GM18505 (cell line): ENCODE measurements at regions not wholly inside any gene's neighbourhood (a gene's known extent, or its start where the extent isn't known, plus 50 kb on each side); places are given as distances from the start of the nearest gene placed in this dataset.
A peak's percentile ranks its signal among the peaks of the same experiment; 100 is the strongest.

ENCODE experiments used
- ATAC-seq: cut with Tn5 transposase; IDR thresholded peaks from one replicate; pipeline ENCODE4 v1.9.1; 2021; ENCODE audit not compliant: unreplicated experiment
- POLR2A ChIP-seq: IDR thresholded peaks from 4 replicates; pipeline ENCODE4 v1.6.1; 2011; ENCODE audit warnings: borderline replicate concordance; ENCODE audit not compliant: insufficient read depth, insufficient read length; ENCODE audit errors: extremely low read depth

DNA sequence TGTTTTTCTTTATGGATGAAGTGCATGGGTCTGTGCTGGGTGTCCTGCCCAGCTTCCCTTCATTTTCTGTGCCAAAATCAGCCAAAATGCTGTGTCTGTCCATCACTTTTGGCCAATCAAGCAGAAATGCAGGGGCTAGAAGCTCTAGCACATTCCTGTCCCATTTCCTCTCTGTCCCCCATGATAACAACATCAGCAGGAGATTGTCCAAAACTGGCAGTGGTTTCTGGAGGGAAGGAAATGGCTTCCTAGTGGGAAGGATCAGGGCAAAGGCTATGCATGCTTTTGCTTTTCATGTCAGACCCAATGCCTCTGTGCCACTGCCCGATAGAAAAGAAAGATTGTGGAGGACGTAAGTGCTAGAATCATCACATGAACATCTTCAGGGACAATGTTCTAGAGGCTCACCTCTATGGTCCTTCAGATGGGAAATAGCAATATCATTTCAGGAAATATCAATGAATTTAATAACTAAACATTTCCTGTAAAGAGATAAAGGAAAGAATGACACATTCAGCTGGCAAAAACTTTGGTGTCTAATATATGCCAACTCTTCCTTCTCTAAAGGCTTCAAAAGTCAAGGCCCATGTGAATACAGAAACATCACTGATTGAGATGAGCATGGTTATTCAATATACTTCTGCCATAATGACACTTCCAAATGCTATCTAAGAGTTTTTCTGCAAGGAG is 107.5 kb downstream of the SETD4 start:
- no peak for ATAC-seq

DNA sequence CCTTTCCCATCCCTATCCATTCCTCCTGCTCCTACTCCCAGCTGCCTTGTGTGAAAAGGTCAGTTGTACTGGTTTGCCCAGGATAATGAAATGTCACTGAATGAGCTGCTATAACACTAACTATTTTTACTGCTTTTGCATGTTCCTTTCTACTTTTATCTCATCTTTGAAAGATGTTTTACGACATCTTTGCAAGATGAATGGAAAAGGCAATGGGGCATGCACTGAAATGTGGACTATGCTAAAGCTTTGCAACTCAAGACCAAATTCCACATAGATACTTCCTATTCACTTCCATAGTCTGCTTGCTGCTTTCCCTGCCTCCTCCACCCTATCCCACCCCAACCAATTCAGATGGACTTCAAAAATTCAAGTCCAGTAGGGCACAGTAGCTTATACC is 111.3 kb downstream of the SETD4 start:
- no peak for ATAC-seq
- no peak for TF ChIP-seq POLR2A

More for the DNA sequence above, 107.5 kb downstream of the SETD4 start:
- TF ChIP-seq POLR2A: no peak

DNA sequence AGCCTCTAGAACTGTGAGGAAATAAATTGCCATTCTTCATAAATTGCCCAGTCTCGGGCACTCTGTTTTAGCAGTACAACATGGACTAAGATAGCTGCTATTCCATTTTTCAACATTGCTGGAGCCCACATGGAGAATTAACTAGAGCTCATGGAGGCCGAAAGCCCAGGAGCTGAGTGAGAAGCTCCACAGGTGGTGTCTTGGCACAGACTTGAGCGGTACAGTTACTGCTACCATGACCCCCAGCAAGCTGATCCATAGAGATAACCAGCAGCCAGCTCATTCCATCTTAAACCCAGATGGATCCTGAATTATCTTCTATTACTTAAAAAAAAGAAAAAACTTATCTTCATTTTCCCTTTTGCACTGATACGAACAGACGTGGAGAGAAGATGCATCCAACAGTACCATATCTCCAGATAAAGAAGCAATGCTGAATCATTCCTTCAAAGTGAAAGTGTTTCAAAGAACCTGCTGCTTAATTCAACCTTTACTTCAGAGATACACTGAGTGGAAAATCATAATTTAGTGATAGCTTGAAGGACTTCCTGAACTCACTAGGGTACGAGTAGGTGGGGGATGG is 115.1 kb downstream of the SETD4 start:
- no peak for ATAC-seq

DNA sequence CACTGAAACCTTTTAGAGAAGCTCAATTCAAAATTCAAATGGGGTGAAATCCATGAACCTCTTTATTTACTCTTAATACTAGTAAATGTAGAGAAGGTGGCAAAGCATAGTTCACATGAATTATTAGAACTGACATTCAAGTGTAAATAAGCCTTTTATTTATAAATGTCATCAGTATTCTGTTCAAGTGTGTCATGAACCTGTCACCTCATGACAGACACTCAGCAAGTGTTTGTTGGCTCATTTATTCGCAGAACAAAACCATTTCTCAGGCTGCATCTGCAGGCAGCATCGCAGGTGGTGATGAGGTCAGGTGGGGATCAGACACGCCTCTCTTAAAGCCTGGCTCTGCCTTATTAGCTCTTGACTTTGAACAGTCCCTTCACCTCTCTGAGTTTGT is 116.6 kb downstream of the SETD4 start:
- no peak for TF ChIP-seq POLR2A
- ATAC-seq: no peak

More for the DNA sequence above, 115.1 kb downstream of the SETD4 start:
- no peak for TF ChIP-seq POLR2A

DNA sequence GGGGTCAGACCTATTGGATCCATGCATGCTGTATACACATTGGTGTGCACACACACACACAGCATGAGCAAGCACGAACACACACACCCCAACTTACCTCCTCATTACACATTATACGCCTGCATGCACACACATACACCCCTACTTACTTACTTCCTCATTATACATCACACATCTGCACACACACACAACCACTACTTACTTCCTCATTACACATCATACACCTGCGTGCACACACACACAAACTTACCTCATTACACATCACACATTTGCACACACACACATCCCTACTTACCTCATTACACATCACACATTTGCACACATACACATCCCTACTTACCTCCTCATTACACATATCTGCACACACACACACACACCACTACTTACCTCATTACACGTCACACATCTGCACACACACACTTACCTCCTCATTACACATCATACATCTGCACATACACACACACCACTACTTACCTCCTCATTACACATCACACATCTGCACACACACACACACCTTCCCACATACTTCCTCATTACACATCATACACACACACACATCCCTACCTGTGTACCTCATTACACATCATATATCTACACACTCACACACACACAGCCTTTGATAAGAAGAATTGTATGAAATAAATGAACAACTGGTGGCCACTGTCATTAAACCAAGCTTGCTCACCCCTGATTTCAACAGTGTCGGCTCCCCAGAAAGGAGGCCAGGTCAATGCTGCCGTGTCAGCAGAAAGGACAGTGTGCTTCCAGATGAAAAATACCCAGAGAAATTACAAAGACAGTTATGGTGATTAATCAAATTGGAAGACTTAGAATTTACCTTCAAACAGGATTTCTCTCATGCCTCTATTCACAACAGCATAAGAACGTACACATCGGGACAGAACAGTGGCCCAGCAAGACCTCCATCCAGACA is 117.8 kb downstream of the SETD4 start:
- no peak for ATAC-seq
- no peak for TF ChIP-seq POLR2A

DNA sequence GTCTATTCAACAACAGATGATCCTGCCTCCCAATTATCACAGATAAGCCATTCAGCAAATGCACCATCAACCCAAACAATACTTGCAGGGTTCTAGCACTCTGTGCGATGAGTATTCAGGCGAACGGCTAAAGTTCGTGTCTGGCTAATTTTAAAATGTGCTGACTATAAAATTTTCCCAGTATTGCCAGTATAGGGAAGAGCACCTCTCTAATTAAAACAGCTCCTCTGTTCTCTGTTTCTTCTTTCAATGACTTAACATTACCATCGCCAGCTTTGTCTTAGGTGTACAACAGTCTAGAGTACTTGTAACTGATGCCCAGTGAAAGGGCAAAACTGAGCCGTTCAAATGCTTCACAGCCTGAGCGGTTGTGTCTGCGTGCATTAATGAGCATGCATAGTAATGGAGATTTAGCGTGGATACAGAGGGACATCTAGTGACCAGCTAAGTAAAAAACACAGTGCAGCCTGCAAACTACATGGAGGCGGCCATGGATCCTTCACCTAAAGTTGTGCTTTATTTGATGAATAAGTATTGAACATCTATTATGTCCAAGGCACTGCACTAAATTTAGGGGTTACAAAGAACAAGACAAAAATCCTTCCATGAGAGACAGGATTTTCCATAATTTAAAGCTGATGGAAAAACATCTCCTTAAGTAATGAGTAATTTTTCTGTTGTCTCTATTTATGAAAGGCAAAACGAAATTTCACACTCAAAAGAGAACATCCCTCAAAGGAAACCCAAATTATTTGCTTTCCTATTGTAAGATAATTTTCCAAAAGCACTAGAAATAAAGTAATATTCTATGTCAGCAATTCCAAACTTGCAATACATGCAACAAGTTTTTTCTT is 120.0 kb downstream of the SETD4 start:
- ATAC-seq: no peak
- no peak for TF ChIP-seq POLR2A

DNA sequence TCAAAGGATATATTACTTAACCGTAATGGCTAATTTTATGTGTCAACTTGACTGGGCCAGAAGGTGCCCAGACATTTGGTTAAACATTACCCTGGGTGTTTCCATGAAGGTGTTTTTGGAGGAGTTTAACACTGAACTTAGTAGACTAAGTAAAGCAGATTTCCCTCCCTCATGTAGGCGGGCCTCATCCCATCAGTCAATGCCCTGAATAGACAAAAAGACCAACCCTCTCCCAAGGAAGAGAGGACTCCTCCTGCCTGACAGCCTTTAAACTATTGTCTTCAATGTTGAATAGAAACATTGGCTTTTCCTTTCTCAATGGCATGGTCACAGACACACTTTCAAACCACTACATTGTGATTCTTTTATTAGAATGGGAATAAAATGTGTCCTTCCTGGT is 121.9 kb downstream of the SETD4 start:
- no peak for ATAC-seq
- no peak for TF ChIP-seq POLR2A

DNA sequence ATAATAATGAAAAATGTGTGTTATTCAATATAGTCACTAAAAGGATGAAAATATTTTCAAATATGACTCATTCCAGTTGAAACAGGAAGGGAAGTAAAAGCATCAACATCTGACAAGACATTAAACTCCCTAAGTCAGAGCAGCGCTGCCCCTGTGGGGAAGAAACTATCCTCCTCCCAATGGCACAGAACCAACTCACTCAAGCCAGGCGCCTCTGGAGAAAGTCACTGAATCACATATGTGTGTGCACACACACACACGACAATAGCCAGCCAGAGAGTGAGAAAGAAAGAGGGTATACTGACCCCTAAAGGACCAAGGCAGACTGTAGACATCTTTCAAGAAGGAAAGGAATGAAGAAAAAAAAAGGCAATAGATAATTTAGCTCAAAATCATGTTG is 126.9 kb downstream of the SETD4 start:
- no peak for ATAC-seq
- no peak for TF ChIP-seq POLR2A

DNA sequence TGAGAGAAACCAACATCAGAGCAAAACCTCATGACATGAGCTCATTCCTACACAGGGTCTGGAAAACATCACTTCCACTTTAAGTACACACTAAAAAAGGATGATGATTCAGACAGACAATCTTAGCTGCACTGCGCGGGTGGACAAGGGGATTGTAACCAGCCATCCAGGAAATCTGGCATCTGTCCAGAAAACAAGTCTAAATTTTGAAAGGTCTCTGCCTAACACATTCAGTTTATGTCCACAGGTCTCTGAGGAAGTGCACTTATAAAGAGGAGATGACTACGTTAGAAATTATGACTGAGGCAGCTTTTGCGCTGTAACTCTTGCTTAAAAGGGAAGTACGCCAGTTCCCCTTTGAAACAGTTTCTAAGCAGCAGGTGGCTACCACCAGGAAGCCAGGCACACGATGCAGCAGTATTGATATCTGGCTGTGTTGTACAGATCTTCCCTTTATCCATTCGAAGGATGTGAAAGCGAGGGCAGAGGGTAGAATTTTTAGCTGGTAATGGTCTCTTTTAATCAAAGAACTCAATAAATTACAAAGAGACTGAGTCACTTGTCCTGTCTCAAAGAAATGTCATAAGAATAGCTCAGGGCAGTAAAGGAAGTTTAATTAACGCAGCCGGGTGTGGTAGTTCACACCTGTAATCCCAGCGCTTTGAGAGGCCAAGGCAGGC is 128.0 kb downstream of the SETD4 start:
- no peak for TF ChIP-seq POLR2A
- peak; percentile 85 for ATAC-seq

DNA sequence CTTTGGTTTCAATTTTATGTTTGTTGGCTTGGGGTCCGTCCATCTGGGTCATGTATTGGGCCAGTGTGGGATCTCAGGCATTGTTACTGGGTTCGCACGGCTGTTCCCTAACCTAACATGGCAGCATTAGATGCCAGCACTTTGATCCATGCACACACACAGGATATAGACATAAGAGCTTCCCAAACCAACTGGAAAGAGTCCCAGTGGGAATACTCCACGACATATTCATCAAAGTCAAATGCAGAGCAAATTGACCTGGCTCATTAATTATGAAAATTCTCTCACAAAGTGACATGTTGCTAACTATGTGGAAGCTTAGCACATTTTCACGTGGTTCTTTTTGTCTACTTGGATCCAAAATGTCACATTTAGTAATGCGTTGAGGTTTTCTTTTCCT is 130.4 kb downstream of the SETD4 start:
- no peak for ATAC-seq
- no peak for TF ChIP-seq POLR2A

DNA sequence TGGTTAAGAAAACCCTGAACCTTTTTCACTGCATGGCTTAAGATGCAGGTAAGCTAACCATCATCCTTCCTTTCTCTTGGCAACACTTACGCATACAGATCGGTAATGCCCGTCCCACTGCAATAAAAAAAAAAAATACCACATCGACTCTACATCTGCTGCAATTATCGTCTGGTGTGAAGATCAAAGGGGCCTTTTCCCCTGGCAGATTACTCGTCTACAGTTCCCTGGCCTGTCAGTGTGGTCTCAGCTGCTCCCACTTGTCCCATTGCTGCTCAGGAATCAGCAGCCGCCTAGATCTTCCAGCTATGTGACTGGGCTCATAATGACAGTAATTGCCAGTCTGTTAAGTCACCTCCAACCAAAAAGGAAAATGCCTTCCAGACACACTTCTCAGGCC is 133.1 kb downstream of the SETD4 start:
- no peak for ATAC-seq

DNA sequence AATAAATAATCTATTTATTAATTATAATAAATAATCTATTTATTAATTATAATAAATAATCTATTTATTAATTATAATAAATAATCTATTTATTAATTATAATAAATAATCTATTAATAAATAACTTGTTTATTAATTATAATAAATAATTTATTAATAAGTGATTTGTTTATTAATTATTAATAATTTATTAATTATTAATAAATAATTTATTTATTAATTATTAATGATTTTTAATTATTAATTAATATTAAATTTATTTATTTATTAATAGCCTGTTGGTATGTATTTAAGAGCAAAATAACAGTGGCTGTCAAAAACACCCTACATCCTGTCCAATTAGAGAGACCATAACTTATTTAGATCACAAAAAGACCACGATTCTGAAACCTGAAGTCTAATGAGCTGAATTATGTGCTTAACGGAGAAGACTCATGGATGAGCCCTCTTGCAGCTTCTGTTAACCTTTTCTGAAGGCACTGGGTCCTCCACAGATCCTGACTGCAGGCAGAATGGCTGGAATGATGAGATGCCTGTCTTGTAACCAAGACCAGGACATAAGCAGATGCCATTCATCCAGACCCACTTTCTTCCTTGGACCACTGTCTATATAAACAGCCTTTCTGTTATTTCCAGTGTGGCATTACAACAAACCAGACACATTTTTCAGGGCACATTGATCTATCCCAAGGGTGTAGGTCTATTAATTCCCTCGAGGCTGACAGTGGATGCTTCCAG is 134.2 kb downstream of the SETD4 start:
- TF ChIP-seq POLR2A: no peak
- no peak for ATAC-seq

More for the DNA sequence above, 133.1 kb downstream of the SETD4 start:
- no peak for TF ChIP-seq POLR2A
